Upper lobe of right lung (tissue), 1 donor: ENCODE measurements at regions not wholly inside any gene's neighbourhood (a gene's known extent, or its start where the extent isn't known, plus 50 kb on each side); places are given as distances from the start of the nearest gene placed in this dataset.

ENCODE experiments used
- ATAC-seq: fragments of 200-7000 bp; cut with Tn5 transposase; one replicate; pipeline ENCODE4 v1.9.1; 2020; ENCODE audit warnings: mild to moderate bottlenecking, moderate library complexity
- DNase-seq: peaks from one replicate; pipeline ENCODE4 v3.0.0-alpha.2; 2020
- H3K27ac ChIP-seq: fragments of 200-600 bp; one replicate; pipeline ENCODE4 v1.8.0; 2022
- H3K27me3 ChIP-seq: fragments of 200-600 bp; one replicate; pipeline ENCODE4 v1.8.0; 2022; ENCODE audit warnings: mild to moderate bottlenecking
- H3K36me3 ChIP-seq: fragments of 200-600 bp; one replicate; pipeline ENCODE4 v1.8.0; 2022
- H3K4me1 ChIP-seq: fragments of 200-600 bp; one replicate; pipeline ENCODE4 v1.8.0; 2022
- H3K4me3 ChIP-seq: fragments of 200-600 bp; one replicate; pipeline ENCODE4 v1.8.0; 2022; ENCODE audit warnings: mild to moderate bottlenecking
- H3K9me3 ChIP-seq: fragments of 200-600 bp; one replicate; pipeline ENCODE4 v1.8.0; 2022
- intact Hi-C: fragments of 100-400 bp; cut with DNase I; formaldehyde crosslinking; loops from one replicate; pipeline ENCODE4 v1.11.0; 2022
- TF ChIP-seq, protein P1 (sequence below): fragments of 200-600 bp; IDR thresholded peaks from one replicate; pipeline ENCODE4 v1.8.0; 2022; ENCODE audit warnings: antibody characterized with exemption
- donor health status: DM: no; HTN: yes; CAD: no; lungs with severe emphysema.

DNA sequence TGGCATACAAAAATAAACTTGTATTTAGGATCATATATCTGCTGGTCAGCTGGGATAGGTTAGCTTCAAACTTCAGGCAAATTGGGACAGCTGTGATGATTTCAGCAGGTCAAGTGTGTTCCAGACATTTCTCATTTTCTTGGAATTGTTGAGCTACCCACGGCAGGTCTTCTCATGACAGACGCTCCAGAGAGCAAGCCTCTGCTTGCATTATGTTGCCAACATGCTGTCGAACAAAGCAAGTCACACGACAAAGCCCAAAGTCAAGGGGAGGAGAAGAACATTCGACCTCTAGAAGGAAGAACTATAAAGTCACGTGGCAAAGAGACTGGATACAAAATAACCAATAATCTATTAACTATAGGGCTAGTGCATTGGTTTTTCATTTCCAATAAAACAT, 103.5 kb downstream of the RAB18 start:
- H3K36me3 ChIP-seq: no peaks in the 10 kb centered on the region
- intact Hi-C loops: no loop called here
- no peaks in the 10 kb centered on the region for H3K4me1 ChIP-seq
- no peak overlapping the region for H3K4me3 ChIP-seq
- no peaks in the 10 kb centered on the region for H3K9me3 ChIP-seq
- DNase-seq (no peak), ATAC-seq (no peak)
- TF ChIP-seq, protein P1, sequence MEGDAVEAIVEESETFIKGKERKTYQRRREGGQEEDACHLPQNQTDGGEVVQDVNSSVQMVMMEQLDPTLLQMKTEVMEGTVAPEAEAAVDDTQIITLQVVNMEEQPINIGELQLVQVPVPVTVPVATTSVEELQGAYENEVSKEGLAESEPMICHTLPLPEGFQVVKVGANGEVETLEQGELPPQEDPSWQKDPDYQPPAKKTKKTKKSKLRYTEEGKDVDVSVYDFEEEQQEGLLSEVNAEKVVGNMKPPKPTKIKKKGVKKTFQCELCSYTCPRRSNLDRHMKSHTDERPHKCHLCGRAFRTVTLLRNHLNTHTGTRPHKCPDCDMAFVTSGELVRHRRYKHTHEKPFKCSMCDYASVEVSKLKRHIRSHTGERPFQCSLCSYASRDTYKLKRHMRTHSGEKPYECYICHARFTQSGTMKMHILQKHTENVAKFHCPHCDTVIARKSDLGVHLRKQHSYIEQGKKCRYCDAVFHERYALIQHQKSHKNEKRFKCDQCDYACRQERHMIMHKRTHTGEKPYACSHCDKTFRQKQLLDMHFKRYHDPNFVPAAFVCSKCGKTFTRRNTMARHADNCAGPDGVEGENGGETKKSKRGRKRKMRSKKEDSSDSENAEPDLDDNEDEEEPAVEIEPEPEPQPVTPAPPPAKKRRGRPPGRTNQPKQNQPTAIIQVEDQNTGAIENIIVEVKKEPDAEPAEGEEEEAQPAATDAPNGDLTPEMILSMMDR: no peak
- H3K27ac ChIP-seq: no peak overlapping the region
- no peaks in the 10 kb centered on the region for H3K27me3 ChIP-seq

DNA sequence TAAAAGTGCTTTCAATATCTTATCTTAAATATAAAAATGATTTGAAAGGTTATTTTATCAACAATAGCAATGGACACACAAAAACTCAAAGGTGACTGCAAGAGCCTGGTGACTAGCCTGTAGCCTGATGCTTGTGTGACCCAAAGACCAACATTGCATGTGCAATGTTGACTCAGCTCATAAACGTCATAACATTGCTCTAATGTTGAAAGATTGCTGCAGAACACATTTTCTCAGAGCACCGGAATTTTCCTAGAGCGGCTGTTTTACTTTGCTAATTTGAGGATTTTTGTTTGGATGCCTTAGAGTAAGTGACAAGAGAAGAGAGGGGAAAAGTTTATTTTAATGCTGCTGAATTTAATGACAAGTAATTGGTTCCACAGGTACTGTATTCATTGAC, 107.1 kb downstream of the RAB18 start:
- no peaks in the 10 kb centered on the region for H3K36me3 ChIP-seq
- DNase-seq (no peak), ATAC-seq (no peak)
- intact Hi-C loops: no loop called here
- no peak overlapping the region for H3K27ac ChIP-seq
- TF ChIP-seq, protein P1: no peak
- no peaks in the 10 kb centered on the region for H3K4me1 ChIP-seq
- no peaks in the 10 kb centered on the region for H3K9me3 ChIP-seq
- H3K4me3 ChIP-seq: no peak overlapping the region
- no peaks in the 10 kb centered on the region for H3K27me3 ChIP-seq

DNA sequence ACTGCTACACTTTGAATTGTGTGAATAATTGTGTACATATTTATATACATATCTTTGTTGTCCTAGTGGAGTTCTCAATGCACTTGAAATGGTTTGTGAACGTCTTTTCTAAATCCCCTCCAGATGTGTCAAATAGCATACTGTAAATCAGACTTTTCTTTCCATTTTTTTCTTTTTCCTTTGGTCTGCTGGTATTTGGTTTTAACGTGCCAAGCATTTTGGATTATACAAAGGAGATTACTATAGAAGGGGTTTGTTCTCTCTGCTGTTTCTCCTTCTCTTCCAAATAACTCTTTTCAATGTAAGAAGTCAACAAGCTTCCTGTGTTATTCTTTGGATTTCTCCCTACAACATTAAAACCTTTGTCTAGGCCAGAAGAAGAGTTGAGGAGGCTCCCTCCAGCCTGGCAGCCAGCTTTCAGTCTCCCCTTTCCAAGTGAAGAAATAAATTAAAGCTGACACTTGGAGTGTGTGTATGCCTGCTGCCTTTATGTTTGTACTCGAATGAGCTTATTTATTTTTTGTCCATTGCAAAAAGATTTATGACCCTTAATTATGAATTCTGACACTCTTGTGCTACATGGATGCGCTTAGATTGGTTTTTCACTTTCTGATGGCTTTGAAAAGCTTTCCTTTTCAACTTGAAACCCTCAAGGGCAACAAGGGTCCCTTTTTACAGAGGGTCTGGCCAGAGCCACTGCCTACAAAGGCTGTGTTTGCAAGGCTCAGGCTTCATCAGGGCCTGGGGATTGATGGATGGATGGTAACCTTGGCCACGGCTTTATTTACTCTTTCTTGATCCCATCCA, 107.8 kb downstream of the RAB18 start:
- H3K27me3 ChIP-seq: no peaks in the 10 kb centered on the region
- ATAC-seq: no peak
- no peak for DNase-seq
- intact Hi-C loops: no loop called here
- H3K9me3 ChIP-seq: no peaks in the 10 kb centered on the region
- no peaks in the 10 kb centered on the region for H3K4me1 ChIP-seq
- H3K4me3 ChIP-seq: no peak overlapping the region
- TF ChIP-seq, protein P1: no peak
- H3K27ac ChIP-seq: no peak overlapping the region
- no peaks in the 10 kb centered on the region for H3K36me3 ChIP-seq

DNA sequence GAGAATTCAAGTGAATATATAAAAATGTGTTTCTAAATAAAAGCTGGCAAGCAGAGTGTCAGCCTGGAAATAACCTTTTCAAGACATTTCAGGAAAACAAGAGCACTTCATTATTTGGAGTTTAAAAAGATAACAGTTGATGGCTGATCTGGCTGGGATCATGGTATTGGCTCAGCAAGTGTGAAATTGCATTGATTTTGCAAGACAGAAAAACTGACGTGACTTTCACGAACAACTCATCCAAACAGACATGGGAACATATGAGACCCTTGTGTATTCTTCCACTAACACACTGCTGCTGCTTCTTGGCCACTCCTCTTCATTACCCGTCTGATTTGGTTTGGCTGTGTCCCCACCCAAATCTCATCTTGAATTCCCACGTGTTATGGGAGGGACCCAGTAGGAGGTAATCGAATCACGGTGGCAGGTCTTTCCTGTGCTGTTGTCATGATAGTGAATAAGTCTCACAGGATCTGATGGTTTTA, 108.5 kb downstream of the RAB18 start:
- Histone ChIP-seq H3K27me3 (no peaks in the 10 kb centered on the region), H3K4me3 (no peak overlapping the region), H3K9me3 (no peaks in the 10 kb centered on the region), H3K27ac (no peak overlapping the region), H3K4me1 (no peaks in the 10 kb centered on the region), H3K36me3 (no peaks in the 10 kb centered on the region)
- intact Hi-C loops: no loop called here
- no peak for DNase-seq
- no peak for ATAC-seq
- TF ChIP-seq, protein P1: no peak

DNA sequence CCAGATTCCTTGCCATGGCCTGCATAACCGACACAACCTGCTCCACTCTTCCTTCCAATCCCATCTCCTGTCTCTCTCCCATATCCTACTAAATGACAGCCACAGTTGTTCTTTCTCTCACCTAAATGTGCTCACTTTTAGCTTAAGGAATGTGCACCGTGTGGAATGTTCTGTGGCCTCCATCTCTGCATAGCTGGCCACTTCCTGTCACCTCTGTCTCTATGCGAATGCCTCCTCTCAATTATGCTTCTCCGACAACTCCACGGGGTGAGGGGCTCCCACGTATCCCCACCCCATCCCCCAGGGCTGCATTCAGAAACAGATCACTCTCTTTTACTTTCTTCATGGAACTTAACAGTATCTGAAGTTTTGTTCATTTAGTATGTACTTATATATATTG, 110.7 kb downstream of the RAB18 start:
- ATAC-seq: no peak
- H3K36me3 ChIP-seq: no peaks in the 10 kb centered on the region
- no peaks in the 10 kb centered on the region for H3K27me3 ChIP-seq
- no peak overlapping the region for H3K4me3 ChIP-seq
- H3K4me1 ChIP-seq: no peaks in the 10 kb centered on the region
- no peaks in the 10 kb centered on the region for H3K9me3 ChIP-seq
- TF ChIP-seq, protein P1: no peak
- intact Hi-C loops: no loop called here
- DNase-seq: no peak
- no peak overlapping the region for H3K27ac ChIP-seq
